HEK293 (cell line): ENCODE measurements at regions not wholly inside any gene's neighbourhood (a gene's known extent, or its start where the extent isn't known, plus 50 kb on each side); places are given as distances from the start of the nearest gene placed in this dataset.

Experiments
- CTCF ChIP-seq: fragments of 450-650 bp; formaldehyde crosslinking; IDR thresholded peaks from 2 replicates; pipeline ENCODE4 v1.5.1; 2016; ENCODE audit warnings: missing biosample characterization, missing genetic modification characterization
- KLF9 ChIP-seq: fragments of 450-650 bp; formaldehyde crosslinking; IDR thresholded peaks from 2 replicates; pipeline ENCODE4 v1.5.1; 2016; ENCODE audit warnings: missing biosample characterization, missing genetic modification characterization, low read depth
- ZNF146 ChIP-seq: fragments of 450-650 bp; formaldehyde crosslinking; IDR thresholded peaks from 2 replicates; pipeline ENCODE4 v1.5.1; 2016; ENCODE audit warnings: missing biosample characterization, missing genetic modification characterization

- TF ChIP-seq CTCF (no peak), ZNF146 (tag by site-specific recombination) (no peak), KLF9 (no peak)
Observed at GRCh38 chr2:74059137-74059775, 74.5 kb downstream of the TET3 start.
